Small intestine (tissue), 7 donors: ENCODE measurements at regions not wholly inside any gene's neighbourhood (a gene's known extent, or its start where the extent isn't known, plus 50 kb on each side); places are given as distances from the start of the nearest gene placed in this dataset.

Experiments used
- DNase-seq, 2 donors: peaks; one replicate each; pipeline versions ENCODE4 v3.0.0 to v3.0.0-alpha.2; 2013
- FAIRE-seq: peaks from 2 replicates; lab custom pipeline; 2012; peaks lifted over from hg19 to GRCh38; lab: Jason Lieb, UNC
- H3K27ac ChIP-seq, 3 donors: one replicate each; pipeline ENCODE4 v1.5.1; 2013; ENCODE audit warnings: low read length in 2 of 3, mild to moderate bottlenecking in 2 of 3, control low read depth in 1 of 3, inconsistent platforms in 1 of 3, low read depth in 1 of 3, moderate library complexity in 1 of 3
- H3K27me3 ChIP-seq, 3 donors: one replicate each; pipeline ENCODE4 v1.6.1; 2013; ENCODE audit warnings: low read length in 3 of 3, inconsistent platforms in 1 of 3; ENCODE audit not compliant: control insufficient read depth in 3 of 3, insufficient read depth in 3 of 3
- H3K36me3 ChIP-seq, 3 donors: one replicate each; pipeline ENCODE4 v1.6.1; 2013; ENCODE audit warnings: low read length in 3 of 3, inconsistent platforms in 1 of 3, low read depth in 1 of 3, mild to moderate bottlenecking in 1 of 3, moderate library complexity in 1 of 3; ENCODE audit not compliant: control insufficient read depth in 3 of 3, insufficient read depth in 2 of 3
- H3K4me1 ChIP-seq, 3 donors: one replicate each; pipeline ENCODE4 v1.6.1; 2013; ENCODE audit warnings: low read length in 2 of 3, inconsistent platforms in 1 of 3, low read depth in 1 of 3, mild to moderate bottlenecking in 1 of 3, moderate library complexity in 1 of 3; ENCODE audit not compliant: control insufficient read depth in 3 of 3, insufficient read depth in 2 of 3
- H3K4me3 ChIP-seq, 3 donors: one replicate each; pipeline ENCODE4 v1.5.1; 2013; ENCODE audit warnings: low read length in 3 of 3, control low read depth in 1 of 3, inconsistent platforms in 1 of 3, low read depth in 1 of 3, mild to moderate bottlenecking in 1 of 3, moderate library complexity in 1 of 3
- H3K9me3 ChIP-seq, 2 donors: one replicate each; pipeline ENCODE4 v1.6.1; 2013; ENCODE audit warnings: low read depth in 1 of 2, low read length in 1 of 2; ENCODE audit not compliant: control insufficient read depth in 2 of 2, insufficient read depth in 1 of 2
- WGBS, 3 donors: extraction: QIAGEN DNeasy Blood & Tissue Kit; methylation state at CpG; one replicate each; pipeline ENCODE4 v1.1.7; 2013; 5-methylcytosine and 5-hydroxymethylcytosine counted together
- donor health status: healthy with polysubstance abuse.
- donor health status: control.
- donor health status: control.
- donor health status: Bipolar disorder and iron deficiency.
- donor health status: healthy.

DNA sequence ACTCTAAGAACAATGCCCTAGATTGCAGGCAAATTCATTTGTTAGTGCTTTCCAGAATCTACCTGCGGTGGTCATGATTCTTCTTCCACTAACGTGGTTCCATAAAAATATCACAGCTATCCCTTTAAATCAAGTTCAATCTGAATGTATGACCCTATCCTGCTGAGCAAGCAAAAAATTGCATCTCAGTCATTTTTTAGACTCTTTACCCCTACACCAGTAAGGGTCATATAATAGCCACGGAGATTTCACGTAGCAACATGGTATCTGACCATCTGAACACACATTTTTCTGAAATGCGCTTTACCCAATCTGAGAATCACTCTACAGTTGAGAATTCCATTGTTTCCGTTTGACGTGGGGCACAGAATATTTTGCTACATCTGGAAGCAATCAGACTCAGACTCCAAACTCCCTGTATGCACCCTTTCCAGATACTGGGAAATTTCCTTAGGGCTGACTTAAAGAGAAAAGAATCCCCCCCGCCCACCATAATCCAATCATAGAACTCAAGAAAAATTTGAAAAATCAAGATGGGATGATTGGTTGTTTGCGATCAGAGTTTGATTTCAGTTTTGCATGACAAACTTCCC, 699.2 kb upstream of the ZP4 start:
- FAIRE-seq (no peak), DNase-seq (no peak)
- no peaks in the 10 kb centered on the region for H3K4me1 ChIP-seq
- H3K9me3 ChIP-seq, result no peaks in the 10 kb centered on the region
- H3K36me3 ChIP-seq, result no peaks in the 10 kb centered on the region
- 81 to 84% (median 84%) methylated on average over 9 of the region's 9 CpGs for WGBS, 3 donors
- H3K27ac ChIP-seq, result no peak overlapping the region
- H3K27me3 ChIP-seq, result no peaks in the 10 kb centered on the region
- no peak overlapping the region for H3K4me3 ChIP-seq

- no peak for FAIRE-seq
- Histone ChIP-seq H3K4me3 (no peak overlapping the region), H3K27me3 (no peaks in the 10 kb centered on the region), H3K36me3 (no peaks in the 10 kb centered on the region), H3K27ac (no peak overlapping the region), H3K4me1 (no peaks in the 10 kb centered on the region), H3K9me3 (no peaks in the 10 kb centered on the region)
- 64 to 79% (median 74%) methylated on average over 3 of the region's 3 CpGs for WGBS, 3 donors
- no peak for DNase-seq
Measured at GRCh38 chr1:238582816-238583215, 692.1 kb upstream of the ZP4 start.

- no peak overlapping the region for H3K27ac ChIP-seq
- DNase-seq (no peak), FAIRE-seq (no peak)
- 54 to 69% (median 59%) methylated on average over 2 of the region's 2 CpGs for WGBS, 3 donors
- H3K4me3 ChIP-seq, result no peak overlapping the region
- H3K36me3 ChIP-seq, result no peaks in the 10 kb centered on the region
- no peaks in the 10 kb centered on the region for H3K27me3 ChIP-seq
- H3K9me3 ChIP-seq, result peaks cover 0 to 3% of the 10 kb centered on the region in 2 donors
- no peaks in the 10 kb centered on the region for H3K4me1 ChIP-seq
Measured at GRCh38 chr1:238581332-238581731, 690.6 kb upstream of the ZP4 start.

DNA sequence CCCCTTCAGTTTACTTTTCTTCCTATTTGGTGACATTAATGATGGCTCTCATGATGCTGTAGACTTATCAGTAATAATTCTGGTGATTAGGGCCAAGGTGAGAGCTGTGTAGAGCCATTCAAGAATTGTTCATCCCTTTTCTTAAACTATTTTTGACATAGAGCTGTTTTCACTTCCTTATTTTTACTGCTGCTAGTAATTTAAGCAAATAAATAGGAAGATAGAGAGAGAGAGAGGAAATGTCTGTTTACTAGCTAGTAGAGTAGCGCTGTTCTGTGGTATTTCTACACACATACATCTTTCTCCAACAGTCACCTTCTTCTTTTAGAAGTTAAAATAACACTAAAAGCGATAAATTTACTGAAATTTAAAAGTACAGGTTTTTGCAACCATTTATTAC, 678.0 kb upstream of the ZP4 start:
- FAIRE-seq (no peak), DNase-seq (no peak)
- H3K36me3 ChIP-seq, result no peaks in the 10 kb centered on the region
- H3K4me3 ChIP-seq, result no peak overlapping the region
- no peaks in the 10 kb centered on the region for H3K9me3 ChIP-seq
- H3K27me3 ChIP-seq, result no peaks in the 10 kb centered on the region
- H3K4me1 ChIP-seq, result no peaks in the 10 kb centered on the region
- 64 to 75% (median 67%) methylated on average over 2 of the region's 2 CpGs for WGBS, 3 donors
- no peak overlapping the region for H3K27ac ChIP-seq

GRCh38 chr1:238562341-238562740, 671.6 kb upstream of the ZP4 start:
- DNase-seq (no peak), FAIRE-seq (no peak)
- Histone ChIP-seq H3K9me3 (no peaks in the 10 kb centered on the region), H3K4me1 (no peaks in the 10 kb centered on the region), H3K27ac (no peak overlapping the region), H3K27me3 (no peaks in the 10 kb centered on the region), H3K36me3 (no peaks in the 10 kb centered on the region), H3K4me3 (no peak overlapping the region)
- 17 to 29% (median 17%) methylated on average over 1 of the region's 1 CpG for WGBS, 3 donors

DNA sequence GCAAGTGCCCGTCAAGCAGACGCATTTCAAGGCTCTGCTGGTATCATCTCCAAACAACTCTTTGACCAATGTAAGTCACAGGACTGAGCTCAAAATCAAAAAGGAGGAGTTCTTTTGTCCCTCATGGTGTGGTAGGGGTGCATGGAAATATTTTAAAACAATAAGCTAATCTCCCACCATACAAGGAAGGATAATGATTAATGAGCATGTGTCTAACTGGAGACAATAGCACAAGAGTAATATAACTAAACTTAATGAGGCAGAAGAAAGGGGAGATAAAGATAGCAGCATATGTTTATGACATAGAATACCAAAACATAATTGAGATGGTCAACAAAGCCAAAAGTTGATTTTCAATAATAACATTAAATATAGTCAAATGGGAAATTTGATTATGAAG, 668.0 kb upstream of the ZP4 start:
- Histone ChIP-seq H3K27me3 (no peaks in the 10 kb centered on the region), H3K9me3 (no peaks in the 10 kb centered on the region), H3K27ac (no peak overlapping the region), H3K4me3 (no peak overlapping the region), H3K36me3 (no peaks in the 10 kb centered on the region), H3K4me1 (no peaks in the 10 kb centered on the region)
- 93 to 97% (median 95%) methylated on average over 2 of the region's 2 CpGs for WGBS, 3 donors
- no peak for FAIRE-seq
- DNase-seq, result no peak

DNA sequence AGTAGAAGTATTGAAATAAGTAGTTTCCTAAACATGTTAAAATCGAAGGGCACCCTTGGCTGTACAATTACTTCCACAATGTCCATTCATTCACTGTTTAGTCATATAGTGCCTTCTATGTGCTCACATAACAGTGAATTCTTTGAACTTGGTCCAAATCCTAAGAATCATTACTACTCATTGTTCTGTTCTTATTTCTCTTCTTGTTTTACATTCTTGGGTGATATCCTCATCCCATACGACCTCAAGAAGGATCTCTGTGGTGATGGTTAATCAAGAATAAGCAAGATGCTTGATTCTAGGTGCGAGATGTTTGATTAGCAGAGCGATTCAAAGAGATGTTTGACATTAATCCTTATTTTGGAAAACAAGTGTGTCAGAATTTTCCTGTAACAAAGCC, 667.4 kb upstream of the ZP4 start:
- no peak for FAIRE-seq
- Histone ChIP-seq H3K4me1 (no peaks in the 10 kb centered on the region), H3K9me3 (no peaks in the 10 kb centered on the region), H3K27me3 (no peaks in the 10 kb centered on the region), H3K4me3 (no peak overlapping the region), H3K27ac (no peak overlapping the region), H3K36me3 (no peaks in the 10 kb centered on the region)
- 67 to 77% (median 74%) methylated on average over 4 of the region's 4 CpGs for WGBS, 3 donors
- no peak for DNase-seq

DNA sequence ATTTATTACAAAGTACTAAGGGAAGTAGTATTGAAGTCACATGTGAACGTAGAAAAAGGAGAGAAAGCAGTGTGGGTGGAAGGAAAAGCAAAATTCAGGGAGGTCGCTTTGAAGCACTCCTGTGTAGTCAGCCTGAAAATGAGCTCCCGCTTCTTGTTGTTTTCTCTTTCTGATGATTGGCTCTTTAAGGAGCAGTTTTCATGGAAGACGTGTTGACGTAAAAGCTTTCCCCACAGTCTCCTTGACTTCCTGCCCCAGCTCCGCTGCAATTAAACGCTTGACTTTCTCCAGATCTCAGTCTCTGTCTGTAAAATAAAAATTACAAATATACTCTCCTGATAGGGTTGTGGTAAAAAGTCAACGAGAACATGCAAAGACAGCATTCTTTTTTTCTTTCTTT, 661.5 kb upstream of the ZP4 start:
- H3K4me3 ChIP-seq, result no peak overlapping the region
- no peaks in the 10 kb centered on the region for H3K27me3 ChIP-seq
- H3K27ac ChIP-seq, result no peak overlapping the region
- no peaks in the 10 kb centered on the region for H3K36me3 ChIP-seq
- FAIRE-seq (no peak), DNase-seq (no peak)
- no peaks in the 10 kb centered on the region for H3K4me1 ChIP-seq
- 76 to 85% (median 82%) methylated on average over 8 of the region's 8 CpGs for WGBS, 3 donors
- H3K9me3 ChIP-seq, result no peaks in the 10 kb centered on the region

- FAIRE-seq, result no peak
- 66 to 85% (median 70%) methylated on average over 2 of the region's 2 CpGs for WGBS, 3 donors
Measured at GRCh38 chr1:238549137-238549536, 658.4 kb upstream of the ZP4 start.

More at GRCh38 chr1:238549137-238549536, 658.4 kb upstream of the ZP4 start:
- H3K4me3 ChIP-seq, result no peak overlapping the region
- no peaks in the 10 kb centered on the region for H3K27me3 ChIP-seq
- H3K9me3 ChIP-seq, result peaks cover 0 to 3% of the 10 kb centered on the region in 2 donors
- H3K36me3 ChIP-seq, result no peaks in the 10 kb centered on the region
- no peak overlapping the region for H3K27ac ChIP-seq
- no peak for DNase-seq
- H3K4me1 ChIP-seq, result no peaks in the 10 kb centered on the region
